Activated gamma-delta T cell treated with anti-CD3 and anti-CD28 coated beads, Interleukin-2, amount 50 U/mL, for 16 hours (primary cell): ENCODE measurements at regions not wholly inside any gene's neighbourhood (a gene's known extent, or its start where the extent isn't known, plus 50 kb on each side); places are given as distances from the start of the nearest gene placed in this dataset.
"Not testable (repeated sequence)": the region's sequence is repeated elsewhere in the genome, so short reads cannot be mapped to it uniquely, and the experiment has no call there.

ENCODE experiments used
- DNase-seq: peaks from one replicate; pipeline ENCODE4 v3.0.0-alpha.2; 2020; ENCODE audit warnings: low read depth

DNA sequence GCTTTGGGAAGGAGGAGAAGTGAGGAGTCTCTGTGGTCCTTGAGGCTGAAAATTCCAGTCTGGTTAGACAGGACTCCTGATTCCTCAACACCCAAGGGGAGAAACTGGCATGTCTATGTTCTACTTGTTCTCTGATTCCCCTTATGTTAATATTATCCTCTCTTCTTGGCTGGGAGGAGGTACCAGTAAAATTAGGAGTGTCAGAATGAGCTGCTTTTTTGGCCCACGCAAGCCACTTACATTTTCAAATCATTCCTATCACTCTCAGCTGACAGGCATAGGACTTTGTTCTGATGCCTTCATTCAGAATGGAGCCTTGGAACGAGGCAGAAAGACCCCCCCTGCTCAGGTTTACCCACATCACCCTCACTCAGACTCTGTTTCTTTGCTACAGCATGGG lies 1077.2 kb downstream of the BCL11B start:
- DNase-seq, result no peak

DNA sequence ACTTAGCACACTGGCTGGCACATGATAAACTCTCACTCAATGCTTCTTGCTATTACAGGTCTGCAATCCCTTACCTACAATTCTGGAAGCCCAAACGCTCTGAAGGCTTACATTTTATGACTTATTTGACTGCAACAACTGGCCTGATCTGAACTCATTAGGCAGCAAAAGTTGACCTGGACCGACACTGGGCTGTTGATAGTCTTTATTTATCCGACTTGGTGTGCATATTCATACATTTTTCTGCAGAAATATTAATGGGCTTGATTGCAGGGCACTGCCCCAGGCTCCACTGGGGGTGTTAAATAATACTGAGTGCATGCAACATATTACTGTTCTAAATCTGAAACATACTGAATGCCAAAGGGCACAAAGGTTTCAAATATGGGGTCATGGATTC lies 1076.7 kb downstream of the BCL11B start:
- DNase-seq, result no peak

DNA sequence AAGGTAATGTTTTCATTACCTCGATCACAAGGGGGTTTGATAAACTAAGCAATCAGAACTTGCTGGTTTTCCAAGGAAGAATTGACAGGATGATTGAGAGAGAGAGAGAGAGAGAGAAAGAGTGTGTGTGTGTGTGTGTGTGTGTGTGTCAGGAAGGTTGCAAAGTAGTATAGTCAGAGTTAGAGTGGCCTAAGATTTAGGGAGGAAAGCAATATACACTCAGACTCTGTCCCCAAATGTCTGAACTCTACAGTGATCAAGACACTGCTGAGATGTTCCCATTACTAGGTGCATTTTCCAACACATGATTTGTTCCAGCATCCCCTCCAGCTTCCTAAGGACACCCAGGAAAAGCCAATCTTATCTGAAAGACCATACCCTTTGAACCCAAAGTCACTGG lies 1074.1 kb downstream of the BCL11B start:
- DNase-seq, result no peak

DNA sequence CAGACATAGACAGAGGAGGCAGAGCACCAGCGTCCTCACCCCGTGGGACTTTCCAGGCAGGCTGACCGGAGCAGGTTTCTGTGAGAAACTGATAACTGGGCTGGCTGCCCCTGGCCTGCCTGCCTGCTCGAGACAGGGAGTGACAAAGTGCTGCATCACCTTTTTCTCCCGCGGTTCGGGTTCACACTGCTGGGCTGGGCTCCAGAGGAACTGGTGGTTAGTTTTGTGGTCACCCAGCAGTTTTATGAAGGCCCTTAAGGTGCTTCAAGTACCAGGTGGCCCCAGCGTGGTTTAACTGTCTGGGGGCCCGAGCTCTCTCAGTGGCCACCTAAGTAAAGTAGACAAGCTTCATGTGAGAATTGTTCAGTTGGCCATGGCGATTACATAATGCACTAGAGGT lies 1073.6 kb downstream of the BCL11B start:
- peak; percentile 25 for DNase-seq

- no peak for DNase-seq
Observed at GRCh38 chr14:98200601-98201000, 1071.4 kb downstream of the BCL11B start.

- no peak for DNase-seq
Observed at GRCh38 chr14:98203421-98203820, 1068.6 kb downstream of the BCL11B start.

GRCh38 chr14:98204139-98204538 lies 1067.9 kb downstream of the BCL11B start:
- no peak for DNase-seq

- DNase-seq, result no peak
Observed at GRCh38 chr14:98207415-98207814, 1064.6 kb downstream of the BCL11B start.

DNA sequence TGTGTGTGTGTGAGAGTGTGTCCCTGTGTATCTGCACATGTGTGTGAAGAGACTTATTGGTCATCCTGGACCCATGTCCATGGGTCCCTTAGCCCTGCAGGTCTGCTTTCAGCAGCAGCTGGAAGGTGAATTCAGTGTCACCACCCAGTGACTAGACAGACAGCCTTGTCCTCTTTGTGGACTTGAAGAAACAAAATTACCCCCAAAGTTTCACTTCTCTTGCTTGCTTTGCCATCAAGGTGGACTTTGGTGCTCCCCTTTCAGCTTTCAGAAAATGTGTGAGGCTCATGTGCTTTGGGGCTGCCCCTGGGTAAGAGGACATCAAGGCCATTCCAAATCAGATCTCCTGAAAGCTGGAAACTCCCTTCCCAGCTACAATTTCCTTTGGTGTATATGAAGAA lies 1063.8 kb downstream of the BCL11B start:
- no peak for DNase-seq

GRCh38 chr14:98208943-98209342 lies 1063.1 kb downstream of the BCL11B start:
- DNase-seq, result no peak

- no peak for DNase-seq
Observed at GRCh38 chr14:98210045-98210672, 1061.8 kb downstream of the BCL11B start.

DNA sequence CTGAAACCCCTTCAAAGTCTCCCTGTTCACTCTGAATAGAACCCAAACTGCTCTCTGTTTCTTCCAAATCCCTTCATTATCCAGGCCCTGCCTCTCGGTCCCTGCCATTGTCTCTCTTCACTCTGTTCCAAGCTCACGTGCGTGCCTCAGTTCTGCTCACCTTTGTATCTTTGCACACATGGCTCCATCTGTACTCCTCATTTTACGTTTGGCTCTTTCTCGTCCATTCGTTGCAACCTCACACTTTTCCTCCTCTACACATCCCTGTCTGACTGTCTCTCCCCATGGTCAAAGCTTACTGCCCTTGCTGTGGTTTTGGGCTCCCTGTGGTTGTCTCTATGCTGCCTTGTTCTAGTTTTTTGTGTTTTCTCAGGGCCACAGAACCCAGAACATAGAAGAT lies 1054.5 kb downstream of the BCL11B start:
- no peak for DNase-seq

DNA sequence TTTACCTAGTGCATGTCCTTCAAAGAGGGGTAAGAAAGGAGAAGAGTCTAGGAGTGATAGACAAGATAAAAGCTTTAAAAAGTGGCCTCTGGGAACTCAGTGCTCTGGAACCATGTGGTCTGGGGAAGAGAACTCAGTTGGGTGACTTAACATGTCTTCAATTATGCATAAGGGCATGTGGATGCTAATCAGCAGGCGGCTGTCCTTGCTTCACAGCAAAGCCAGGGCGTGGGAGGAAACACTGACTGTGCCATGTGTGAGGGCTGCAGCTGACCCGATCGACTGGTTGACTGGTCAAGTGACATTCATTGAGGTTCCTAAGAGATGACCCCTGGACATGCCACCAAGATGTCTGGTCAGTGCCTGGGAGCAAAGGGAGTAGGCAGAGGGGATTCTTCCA lies 1053.8 kb downstream of the BCL11B start:
- no peak for DNase-seq

- DNase-seq, result no peak
Observed at GRCh38 chr14:98219638-98220037, 1052.4 kb downstream of the BCL11B start.

GRCh38 chr14:98223106-98223505 lies 1048.9 kb downstream of the BCL11B start:
- no peak for DNase-seq

GRCh38 chr14:98223710-98224109 lies 1048.3 kb downstream of the BCL11B start:
- not testable (repeated sequence) for DNase-seq

DNA sequence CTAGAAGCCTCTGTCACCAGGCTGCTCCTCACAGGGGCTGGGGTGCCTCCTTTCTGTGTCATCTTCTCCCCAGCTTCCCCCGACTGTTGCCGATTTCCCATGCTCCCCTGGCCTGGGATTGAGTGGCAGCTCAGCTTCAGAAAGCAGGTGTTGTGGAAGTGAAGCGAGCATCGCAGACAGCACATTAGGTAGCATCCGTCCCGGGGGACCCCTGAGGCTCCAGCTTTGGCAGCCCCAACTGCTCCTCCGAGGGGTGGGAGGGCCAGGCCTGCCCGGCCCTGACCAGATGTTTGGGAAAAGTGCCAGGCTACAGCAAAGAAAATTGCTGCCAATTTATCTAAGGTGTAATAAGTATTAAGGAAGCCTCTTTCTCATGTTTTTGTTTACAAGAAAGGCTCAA lies 1045.6 kb downstream of the BCL11B start:
- DNase-seq, result no peak

DNA sequence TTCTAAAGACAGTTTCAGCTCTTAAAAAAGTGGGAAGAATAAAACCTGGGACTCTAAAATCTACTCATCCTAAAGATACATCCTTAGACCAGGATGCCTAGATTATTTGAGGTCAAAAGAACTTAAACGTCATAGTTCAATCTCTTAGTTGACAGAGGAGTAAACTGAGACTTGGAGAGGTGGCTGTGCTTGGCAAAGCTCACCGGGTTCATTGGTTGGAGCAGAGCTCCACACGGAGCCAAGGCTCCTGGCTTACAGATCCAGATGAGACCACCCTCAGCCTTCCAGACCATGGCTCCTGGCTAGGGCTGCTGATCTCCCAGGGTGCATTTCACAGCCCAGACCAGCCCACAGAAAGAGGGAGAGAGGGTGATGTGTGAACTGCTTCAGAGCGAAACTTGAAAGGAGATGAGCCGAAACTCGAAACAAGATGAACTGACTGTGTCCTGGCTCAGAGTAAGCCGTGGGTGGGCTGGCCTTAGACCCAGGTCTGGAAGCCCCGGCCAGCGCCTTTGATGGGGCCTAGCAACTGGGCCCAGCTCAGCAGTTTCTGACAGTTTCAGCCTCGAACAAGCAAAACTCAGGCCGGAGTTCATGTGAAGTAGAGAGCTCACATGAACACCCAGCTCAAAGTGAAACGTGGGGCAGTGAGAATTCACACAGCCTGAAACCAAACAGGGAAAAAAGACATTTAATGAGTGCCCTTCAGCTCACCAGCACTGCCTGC lies 1044.8 kb downstream of the BCL11B start:
- DNase-seq, result no peak

DNA sequence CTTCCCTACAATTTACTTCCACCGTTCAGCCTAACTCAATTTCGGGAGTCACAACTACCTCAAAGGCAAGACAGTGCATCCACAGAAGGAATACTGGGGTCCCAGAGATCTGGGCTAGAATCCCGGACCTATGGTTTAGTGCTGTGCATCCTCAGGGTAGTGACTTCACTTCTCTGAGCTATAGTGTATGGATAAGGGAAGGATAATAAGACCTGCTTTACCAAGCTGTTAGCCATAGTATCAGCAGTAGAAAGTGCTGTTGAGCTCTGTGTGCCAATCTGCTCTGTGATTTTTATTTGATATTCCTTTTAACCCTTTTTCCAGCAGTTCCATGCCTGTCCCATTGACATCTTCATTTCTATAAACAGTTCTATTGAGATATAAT lies 1044.3 kb downstream of the BCL11B start:
- DNase-seq, result no peak

GRCh38 chr14:98229656-98230366 lies 1042.2 kb downstream of the BCL11B start:
- no peak for DNase-seq

DNA sequence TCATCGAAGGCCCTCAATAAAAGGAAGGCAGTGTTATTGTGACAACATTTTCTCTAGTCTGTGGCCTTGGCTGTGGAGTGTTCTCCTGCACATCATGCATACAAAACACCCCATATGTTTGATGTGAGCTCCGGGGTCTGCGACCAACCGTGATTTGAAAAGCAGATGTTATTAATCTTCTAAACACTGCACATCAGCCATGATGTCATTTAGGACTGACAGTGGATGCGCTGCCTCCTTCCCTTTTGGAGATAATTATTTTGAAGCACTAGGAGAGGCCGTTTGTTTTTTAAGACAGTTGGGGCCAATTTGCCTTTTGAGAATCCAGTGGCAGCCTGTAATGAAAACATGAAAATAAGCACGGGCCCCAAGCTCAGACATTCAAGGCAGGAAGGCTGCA lies 1041.6 kb downstream of the BCL11B start:
- DNase-seq, result no peak

DNA sequence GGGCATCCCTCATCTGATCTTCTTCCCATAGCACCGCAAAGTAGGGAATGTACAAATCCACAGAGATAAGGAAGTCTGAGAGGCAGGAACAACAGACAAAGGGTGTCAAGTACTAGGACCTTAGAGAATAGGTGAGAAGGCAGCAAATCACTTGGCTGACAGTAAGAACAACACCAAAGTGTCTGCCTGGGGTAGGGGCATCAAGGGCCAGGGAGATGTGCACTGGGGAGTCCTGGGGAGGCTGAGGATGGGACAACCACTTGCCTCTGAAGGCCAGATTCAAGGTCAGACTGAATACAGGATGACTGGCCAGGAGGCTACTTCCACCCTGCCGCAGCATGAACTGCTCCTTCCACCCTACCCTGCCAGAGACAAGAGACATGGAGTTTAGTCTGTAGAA lies 1040.8 kb downstream of the BCL11B start:
- no peak for DNase-seq

GRCh38 chr14:98233656-98234055 lies 1038.3 kb downstream of the BCL11B start:
- no peak for DNase-seq
